A673 (cell line): ENCODE measurements at regions not wholly inside any gene's neighbourhood (a gene's known extent, or its start where the extent isn't known, plus 50 kb on each side); places are given as distances from the start of the nearest gene placed in this dataset.

Experiments
- CTCF ChIP-seq: fragments of 300-800, 200-600 bp; sonication (generic); conservative IDR thresholded peaks from 2 replicates; pipeline ENCODE4 v1.5.1; 2017; ENCODE audit warnings: low read depth, mild to moderate bottlenecking, antibody characterized with exemption, low read length, moderate library complexity, mixed read lengths
- EZH2 ChIP-seq: fragments of 200-600 bp; sonication (generic); IDR thresholded peaks from 2 replicates; pipeline ENCODE4 v1.6.1; 2017; ENCODE audit warnings: borderline replicate concordance, low read depth, mild to moderate bottlenecking, mixed read lengths, antibody characterized with exemption, low read length; ENCODE audit not compliant: poor library complexity, severe bottlenecking

- TF ChIP-seq CTCF (no peak), EZH2 (no peak)
Measured at GRCh38 chr9:105912157-105912862, 218.0 kb downstream of the TMEM38B start.
